Left lobe of liver (tissue), 2 donors: ENCODE measurements at regions not wholly inside any gene's neighbourhood (a gene's known extent, or its start where the extent isn't known, plus 50 kb on each side); places are given as distances from the start of the nearest gene placed in this dataset.

ENCODE experiments used
- ATAC-seq: fragments of 200-7000 bp; cut with Tn5 transposase; one replicate; pipeline ENCODE4 v1.9.1; 2020; ENCODE audit warnings: mild to moderate bottlenecking, moderate library complexity
- DNase-seq: peaks from one replicate; pipeline ENCODE4 v3.0.0-alpha.2; 2020; ENCODE audit warnings: low spot score
- donor health status: DM: no; HTN: no; CAD: no; lungs with moderate emphysema.
- donor health status: DM: no; HTN: yes; CAD: no.

GRCh38 chr7:10076660-10077300, 896.9 kb upstream of the PHF14 start:
- no peak for DNase-seq
- ATAC-seq, result no peak

- no peak for ATAC-seq
- no peak for DNase-seq
Observed at GRCh38 chr7:10079572-10079971, 894.1 kb upstream of the PHF14 start.

- DNase-seq (no peak), ATAC-seq (no peak)
Observed at GRCh38 chr7:10082896-10083295, 890.8 kb upstream of the PHF14 start.

GRCh38 chr7:10083766-10084165, 889.9 kb upstream of the PHF14 start:
- no peak for ATAC-seq
- no peak for DNase-seq

- no peak for ATAC-seq
- DNase-seq, result no peak
Observed at GRCh38 chr7:10085231-10085630, 888.4 kb upstream of the PHF14 start.

GRCh38 chr7:10100572-10100971, 873.1 kb upstream of the PHF14 start:
- no peak for ATAC-seq
- no peak for DNase-seq

GRCh38 chr7:10101351-10101750, 872.3 kb upstream of the PHF14 start:
- ATAC-seq, result no peak
- DNase-seq, result no peak

GRCh38 chr7:10104292-10104691, 869.4 kb upstream of the PHF14 start:
- no peak for DNase-seq
- ATAC-seq, result no peak

- DNase-seq, result no peak
- peak; percentile 76 for ATAC-seq
Observed at GRCh38 chr7:10106609-10107008, 867.1 kb upstream of the PHF14 start.

GRCh38 chr7:10116511-10116910, 857.2 kb upstream of the PHF14 start:
- DNase-seq, result no peak
- no peak for ATAC-seq

GRCh38 chr7:10117815-10118214, 855.9 kb upstream of the PHF14 start:
- DNase-seq, result no peak
- ATAC-seq, result no peak

GRCh38 chr7:10120936-10121335, 852.7 kb upstream of the PHF14 start:
- no peak for DNase-seq
- no peak for ATAC-seq

GRCh38 chr7:10121631-10122030, 852.0 kb upstream of the PHF14 start:
- DNase-seq, result no peak

GRCh38 chr7:10122551-10123100, 851.0 kb upstream of the PHF14 start:
- DNase-seq, result no peak
- ATAC-seq, result peak; percentile 73

More at GRCh38 chr7:10121631-10122030, 852.0 kb upstream of the PHF14 start:
- no peak for ATAC-seq

GRCh38 chr7:10128748-10129147, 844.9 kb upstream of the PHF14 start:
- DNase-seq (no peak), ATAC-seq (peak; percentile 54)

GRCh38 chr7:10138087-10138854, 835.4 kb upstream of the PHF14 start:
- no peak for DNase-seq
- peak; percentile 36 for ATAC-seq

GRCh38 chr7:10146271-10146670, 827.4 kb upstream of the PHF14 start:
- no peak for DNase-seq

GRCh38 chr7:10156972-10157371, 816.7 kb upstream of the PHF14 start:
- DNase-seq (no peak), ATAC-seq (peak; percentile 52)

More at GRCh38 chr7:10146271-10146670, 827.4 kb upstream of the PHF14 start:
- ATAC-seq, result no peak

- ATAC-seq (no peak), DNase-seq (no peak)
Observed at GRCh38 chr7:10181996-10182395, 791.7 kb upstream of the PHF14 start.

GRCh38 chr7:10192074-10192473, 781.6 kb upstream of the PHF14 start:
- DNase-seq (no peak), ATAC-seq (no peak)

- DNase-seq (no peak), ATAC-seq (no peak)
Observed at GRCh38 chr7:10205696-10206095, 768.0 kb upstream of the PHF14 start.

- ATAC-seq (no peak), DNase-seq (no peak)
Observed at GRCh38 chr7:10210000-10210399, 763.7 kb upstream of the PHF14 start.
